ENCODE measurements at regions not wholly inside any gene's neighbourhood (a gene's known extent, or its start where the extent isn't known, plus 50 kb on each side); places are given as distances from the start of the nearest gene placed in this dataset.

DNA sequence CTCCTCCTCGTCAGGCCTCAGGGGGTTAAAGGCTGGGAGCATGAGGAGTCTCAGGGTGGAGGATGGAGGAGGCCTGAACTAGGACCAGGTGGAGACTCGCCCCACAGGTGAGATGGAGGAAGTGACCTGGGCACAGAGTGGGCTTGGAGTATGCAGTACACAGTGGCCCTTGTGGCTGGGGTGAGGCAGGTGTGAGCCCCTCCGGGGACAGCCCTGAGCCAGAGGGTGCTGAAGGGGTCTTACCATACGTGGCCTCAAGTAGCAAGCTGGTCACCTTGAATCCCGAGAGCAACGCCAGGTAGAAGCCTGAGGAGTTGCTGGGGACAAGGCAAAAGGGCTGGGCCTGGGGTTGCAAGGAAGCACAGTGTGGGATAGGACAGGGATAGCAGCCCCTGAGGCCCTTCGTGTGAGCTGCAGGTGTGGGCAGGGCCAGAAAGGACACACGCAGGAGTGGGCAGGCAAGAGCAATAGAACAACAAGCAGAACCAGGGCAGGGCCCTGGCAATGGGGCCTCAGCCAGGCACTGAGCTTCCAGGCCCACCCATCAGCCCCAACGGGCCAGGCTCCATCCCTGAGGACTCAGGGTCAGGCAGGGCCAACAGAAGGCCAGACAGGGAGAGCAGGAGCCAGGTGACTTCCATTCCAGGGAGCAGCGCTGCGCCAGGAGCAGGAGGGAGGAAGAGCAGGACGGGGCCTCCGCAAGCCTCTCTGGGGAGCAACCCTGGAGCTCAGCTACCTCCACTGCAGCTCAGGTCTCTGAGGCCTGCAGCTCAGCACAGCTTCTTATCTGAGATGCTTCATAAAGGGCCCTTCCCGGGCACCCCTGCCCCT is 64.2 kb upstream of the TNRC6C start:
- Histone ChIP-seq H3K27ac (no peak overlapping the region), H3K9ac (no peak overlapping the region)

DNA sequence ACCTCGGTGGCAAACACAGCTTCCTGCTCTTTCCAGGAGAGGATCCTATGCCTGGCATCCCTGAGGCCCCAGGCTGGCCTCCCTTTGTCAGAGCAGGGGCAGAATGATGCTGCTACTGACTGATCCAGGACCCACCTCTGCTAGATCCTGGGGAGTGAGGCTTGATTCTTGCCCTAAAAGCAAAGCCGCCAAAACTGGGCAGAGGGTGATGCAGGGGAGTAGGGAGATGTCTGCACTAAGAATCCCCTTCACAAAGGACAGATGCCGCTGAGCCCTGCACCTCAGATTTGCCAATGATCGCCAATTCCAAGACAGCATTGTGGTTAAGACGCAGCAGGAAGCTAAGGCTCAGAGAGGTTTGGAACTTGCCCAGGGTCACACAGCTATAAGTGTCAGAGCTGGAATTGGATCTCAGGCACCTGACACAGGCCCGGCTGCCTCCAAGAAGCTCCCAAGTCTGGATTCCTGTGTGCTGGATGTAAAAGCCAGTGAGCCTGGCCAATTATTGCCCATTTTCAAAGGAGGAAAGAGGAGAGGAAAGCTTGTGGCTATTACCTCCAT is 60.7 kb upstream of the TNRC6C start:
- Histone ChIP-seq H3K79me2 (ENCODE audit: insufficient read depth, low read depth) (no peaks in the 10 kb centered on the region), H3K9ac (no peak overlapping the region), H3K4me1 (ENCODE audit: low read depth, poor library complexity, severe bottlenecking) (no peaks in the 10 kb centered on the region), H3K36me3 (ENCODE audit: insufficient read depth) (no peaks in the 10 kb centered on the region), H3K4me3 (IDR thresholded peaks at IDR 0.05; ENCODE audit: insufficient read depth, low read depth, low read length) (no peak overlapping the region), H3K4me2 (no peak overlapping the region), H2AFZ (ENCODE audit: low read depth) (no peak overlapping the region), H3K27ac (no peak overlapping the region), H4K20me1 (ENCODE audit: insufficient read depth) (no peaks in the 10 kb centered on the region), H3K27me3 (ENCODE audit: insufficient read depth, low read depth) (no peaks in the 10 kb centered on the region)
- TF ChIP-seq, protein P1, sequence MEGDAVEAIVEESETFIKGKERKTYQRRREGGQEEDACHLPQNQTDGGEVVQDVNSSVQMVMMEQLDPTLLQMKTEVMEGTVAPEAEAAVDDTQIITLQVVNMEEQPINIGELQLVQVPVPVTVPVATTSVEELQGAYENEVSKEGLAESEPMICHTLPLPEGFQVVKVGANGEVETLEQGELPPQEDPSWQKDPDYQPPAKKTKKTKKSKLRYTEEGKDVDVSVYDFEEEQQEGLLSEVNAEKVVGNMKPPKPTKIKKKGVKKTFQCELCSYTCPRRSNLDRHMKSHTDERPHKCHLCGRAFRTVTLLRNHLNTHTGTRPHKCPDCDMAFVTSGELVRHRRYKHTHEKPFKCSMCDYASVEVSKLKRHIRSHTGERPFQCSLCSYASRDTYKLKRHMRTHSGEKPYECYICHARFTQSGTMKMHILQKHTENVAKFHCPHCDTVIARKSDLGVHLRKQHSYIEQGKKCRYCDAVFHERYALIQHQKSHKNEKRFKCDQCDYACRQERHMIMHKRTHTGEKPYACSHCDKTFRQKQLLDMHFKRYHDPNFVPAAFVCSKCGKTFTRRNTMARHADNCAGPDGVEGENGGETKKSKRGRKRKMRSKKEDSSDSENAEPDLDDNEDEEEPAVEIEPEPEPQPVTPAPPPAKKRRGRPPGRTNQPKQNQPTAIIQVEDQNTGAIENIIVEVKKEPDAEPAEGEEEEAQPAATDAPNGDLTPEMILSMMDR (conservative IDR thresholded peaks at IDR 0.05; ENCODE audit: low read depth, low read length): no peak

More for the DNA sequence above, 64.2 kb upstream of the TNRC6C start:
- Histone ChIP-seq H3K4me3 (IDR thresholded peaks at IDR 0.05; ENCODE audit: insufficient read depth, low read depth, low read length) (no peak overlapping the region), H3K36me3 (ENCODE audit: insufficient read depth) (no peaks in the 10 kb centered on the region), H3K27me3 (ENCODE audit: insufficient read depth, low read depth) (no peaks in the 10 kb centered on the region), H3K4me2 (no peak overlapping the region), H4K20me1 (ENCODE audit: insufficient read depth) (no peaks in the 10 kb centered on the region), H3K4me1 (ENCODE audit: low read depth, poor library complexity, severe bottlenecking) (peaks cover 1% of the 10 kb centered on the region), H2AFZ (ENCODE audit: low read depth) (no peak overlapping the region), H3K79me2 (ENCODE audit: insufficient read depth, low read depth) (no peaks in the 10 kb centered on the region)
- TF ChIP-seq, protein P1 (conservative IDR thresholded peaks at IDR 0.05; ENCODE audit: low read depth, low read length): no peak

DNA sequence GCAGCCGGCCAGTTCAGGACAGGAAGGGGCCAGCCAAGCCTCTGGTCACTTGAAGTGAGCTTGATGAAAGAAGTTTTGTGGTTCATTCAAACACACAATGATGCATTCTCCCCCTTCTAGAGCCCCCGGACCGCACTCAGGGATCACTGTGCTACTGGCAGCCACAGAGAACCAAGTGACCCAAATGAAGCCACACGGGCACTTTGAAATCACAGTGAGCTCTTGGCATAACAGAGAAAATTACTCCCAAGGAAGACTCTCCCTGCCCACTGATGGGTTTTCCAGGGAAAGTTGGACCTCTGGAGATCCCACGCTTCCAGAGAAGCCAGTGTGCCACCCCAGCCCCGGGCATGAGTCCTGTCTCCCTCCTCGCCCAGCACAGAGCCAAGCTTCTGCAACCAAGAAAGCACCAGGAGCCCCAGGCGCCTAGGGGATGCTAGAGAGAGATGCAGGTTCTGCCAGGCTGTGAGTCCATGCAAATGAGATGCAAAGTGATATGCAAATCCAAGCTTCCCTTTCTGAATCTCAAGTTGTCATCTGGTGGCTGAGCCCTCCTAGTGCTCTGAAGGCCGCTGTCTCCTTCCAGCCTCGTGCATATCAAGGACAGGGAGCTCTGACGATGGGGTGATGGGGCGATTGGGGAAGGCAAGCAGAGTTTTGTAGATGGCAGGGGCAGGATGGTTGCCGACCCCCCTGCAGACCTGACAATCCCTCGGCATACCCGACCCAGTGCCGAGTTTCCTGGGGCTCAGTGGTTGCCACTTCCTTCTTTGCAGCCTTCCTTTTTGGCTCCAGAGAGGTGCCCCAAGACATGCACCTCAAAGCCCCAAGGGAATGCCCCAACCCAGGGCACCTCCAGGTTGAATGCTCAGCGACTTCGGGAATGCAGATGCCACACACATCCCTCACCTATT is 59.7 kb upstream of the TNRC6C start:
- no peaks in the 10 kb centered on the region for H4K20me1 ChIP-seq (ENCODE audit: insufficient read depth)
- H3K4me1 ChIP-seq (ENCODE audit: low read depth, poor library complexity, severe bottlenecking): no peaks in the 10 kb centered on the region
- no peak overlapping the region for H3K27ac ChIP-seq
- H3K4me2 ChIP-seq: no peak overlapping the region
- no peaks in the 10 kb centered on the region for H3K79me2 ChIP-seq (ENCODE audit: insufficient read depth, low read depth)
- no peak overlapping the region for H2AFZ ChIP-seq (ENCODE audit: low read depth)
- no peaks in the 10 kb centered on the region; the same call in 1 of the 2 replicates for H3K27me3 ChIP-seq (ENCODE audit: insufficient read depth, low read depth)
- no peaks in the 10 kb centered on the region for H3K36me3 ChIP-seq (ENCODE audit: insufficient read depth)
- H3K9ac ChIP-seq: no peak overlapping the region
- no peak overlapping the region for H3K4me3 ChIP-seq (IDR thresholded peaks at IDR 0.05; ENCODE audit: insufficient read depth, low read depth, low read length)
- TF ChIP-seq, protein P1 (conservative IDR thresholded peaks at IDR 0.05; ENCODE audit: low read depth, low read length): no peak

- Histone ChIP-seq H3K4me3 (IDR thresholded peaks at IDR 0.05; ENCODE audit: insufficient read depth, low read depth, low read length) (no peak overlapping the region), H4K20me1 (ENCODE audit: insufficient read depth) (no peaks in the 10 kb centered on the region), H3K27ac (no peak overlapping the region), H3K79me2 (ENCODE audit: insufficient read depth, low read depth) (no peaks in the 10 kb centered on the region), H3K36me3 (ENCODE audit: insufficient read depth) (no peaks in the 10 kb centered on the region), H3K4me1 (ENCODE audit: low read depth, poor library complexity, severe bottlenecking) (no peaks in the 10 kb centered on the region), H3K9ac (no peak overlapping the region), H3K4me2 (no peak overlapping the region), H3K27me3 (ENCODE audit: insufficient read depth, low read depth) (no peaks in the 10 kb centered on the region; the same call in 1 of the 2 replicates), H2AFZ (ENCODE audit: low read depth) (no peak overlapping the region)
- TF ChIP-seq, protein P1 (conservative IDR thresholded peaks at IDR 0.05; ENCODE audit: low read depth, low read length): no peak
Measured at GRCh38 chr17:77899498-77899897, 59.0 kb upstream of the TNRC6C start.
